Caco-2 (cell line): ENCODE measurements at regions not wholly inside any gene's neighbourhood (a gene's known extent, or its start where the extent isn't known, plus 50 kb on each side); places are given as distances from the start of the nearest gene placed in this dataset.

Experiments used
- BruUV-seq: library from RNA; stranded (reverse); fragments of 400-500 nt; replicated peaks from 2 replicates; lab custom pipeline; 2021; lab: Mats Ljungman, UMichigan
- CTCF ChIA-PET: fragments of 300-600 bp; sonication (Branson Sonifier 250); formaldehyde crosslinking; loops from one replicate; lab custom pipeline; 2022; ENCODE audit warnings: antibody characterized with exemption; lab: Charles Lee
- POLR2A ChIA-PET: fragments of 300-600 bp; sonication (Branson Sonifier 250); formaldehyde crosslinking; loops from one replicate; lab custom pipeline; 2022; ENCODE audit warnings: antibody characterized with exemption; lab: Charles Lee
- DNase-seq, 2 experiments: peaks; one replicate each; pipeline versions ENCODE4 v3.0.0 to v3.0.0-alpha.2; 2020 to 2022
- H3K27me3 ChIP-seq: replicated peaks from 2 replicates; pipeline ENCODE4 v1.6.0; 2011; ENCODE audit warnings: low read length; ENCODE audit not compliant: control insufficient read depth, insufficient read depth
- H3K36me3 ChIP-seq: 2 replicates; pipeline ENCODE4 v1.5.1; 2011; ENCODE audit warnings: low read length; ENCODE audit not compliant: control insufficient read depth, insufficient read depth
- H3K4me1 ChIP-seq: fragments of 250-450 bp; sonication (Bioruptor Pico); 2 replicates; pipeline ENCODE4 v1.5.1; 2020; ENCODE audit warnings: mild to moderate bottlenecking
- H3K4me3 ChIP-seq: 2 replicates; pipeline ENCODE4 v1.5.1; 2011; ENCODE audit warnings: low read depth, mild to moderate bottlenecking, control low read depth, low read length
- H3K9me3 ChIP-seq: fragments of 250-450 bp; sonication (Bioruptor Pico); 2 replicates; pipeline ENCODE4 v1.5.1; 2020; ENCODE audit warnings: mild to moderate bottlenecking, moderate library complexity
- H3K27ac Mint-ChIP-seq: one replicate; pipeline ENCODE4 v1.8.0; 2022; ENCODE audit warnings: mixed read lengths; ENCODE audit not compliant: unreplicated experiment
- H3K27me3 Mint-ChIP-seq: one replicate; pipeline ENCODE4 v1.8.0; 2022; ENCODE audit warnings: mixed read lengths; ENCODE audit not compliant: insufficient read depth, unreplicated experiment
- H3K36me3 Mint-ChIP-seq: one replicate; pipeline ENCODE4 v1.8.0; 2022; ENCODE audit warnings: mild to moderate bottlenecking, mixed read lengths; ENCODE audit not compliant: insufficient read depth, unreplicated experiment
- H3K4me1 Mint-ChIP-seq: one replicate; pipeline ENCODE4 v1.8.0; 2022; ENCODE audit warnings: low read depth, mixed read lengths; ENCODE audit not compliant: unreplicated experiment
- H3K4me3 Mint-ChIP-seq: one replicate; pipeline ENCODE4 v1.8.0; 2022; ENCODE audit warnings: mild to moderate bottlenecking, moderate library complexity, mixed read lengths; ENCODE audit not compliant: unreplicated experiment
- H3K9me3 Mint-ChIP-seq: one replicate; pipeline ENCODE4 v1.8.0; 2022; ENCODE audit warnings: mixed read lengths; ENCODE audit not compliant: unreplicated experiment
- intact Hi-C: fragments of 100-400 bp; cut with micrococcal nuclease; formaldehyde crosslinking; loops from one replicate; pipeline ENCODE4 v1.10.0; 2022; ENCODE audit not compliant: unreplicated experiment
- TF ChIP-seq, protein P1 (sequence below), 2 experiments: fragments of 200-600 bp in 1 of 2; IDR thresholded peaks; 1 replicate in 1 of 2; 2 replicates in 1 of 2; pipeline versions ENCODE4 v1.5.1 to v1.8.0; 2011 to 2022; ENCODE audit warnings: antibody characterized with exemption in 1 of 2, control low read depth in 1 of 2, inconsistent platforms in 1 of 2, low read depth in 1 of 2, low read length in 1 of 2, mild to moderate bottlenecking in 1 of 2, moderate library complexity in 1 of 2; ENCODE audit not compliant: insufficient read depth in 1 of 2, severe bottlenecking in 1 of 2, unreplicated experiment in 1 of 2

DNA sequence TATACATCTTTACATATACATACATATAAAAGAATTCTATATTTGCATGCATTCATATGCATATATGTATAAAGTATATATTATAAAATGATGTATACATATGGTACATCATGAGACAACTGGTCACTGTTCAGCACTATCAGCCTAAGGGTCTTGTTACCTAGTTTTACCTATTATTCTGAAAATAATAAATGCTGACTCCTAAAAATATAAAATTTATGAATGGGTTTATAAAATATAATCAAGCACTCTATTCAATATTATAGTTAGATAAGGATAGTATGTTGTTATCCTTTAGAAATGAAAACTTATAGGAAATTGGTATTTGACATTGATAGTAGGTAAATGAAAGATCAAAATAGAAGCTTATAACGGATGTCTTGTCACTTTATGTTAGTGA is 324.2 kb downstream of the GBA3 start:
- TF ChIP-seq, protein P1, sequence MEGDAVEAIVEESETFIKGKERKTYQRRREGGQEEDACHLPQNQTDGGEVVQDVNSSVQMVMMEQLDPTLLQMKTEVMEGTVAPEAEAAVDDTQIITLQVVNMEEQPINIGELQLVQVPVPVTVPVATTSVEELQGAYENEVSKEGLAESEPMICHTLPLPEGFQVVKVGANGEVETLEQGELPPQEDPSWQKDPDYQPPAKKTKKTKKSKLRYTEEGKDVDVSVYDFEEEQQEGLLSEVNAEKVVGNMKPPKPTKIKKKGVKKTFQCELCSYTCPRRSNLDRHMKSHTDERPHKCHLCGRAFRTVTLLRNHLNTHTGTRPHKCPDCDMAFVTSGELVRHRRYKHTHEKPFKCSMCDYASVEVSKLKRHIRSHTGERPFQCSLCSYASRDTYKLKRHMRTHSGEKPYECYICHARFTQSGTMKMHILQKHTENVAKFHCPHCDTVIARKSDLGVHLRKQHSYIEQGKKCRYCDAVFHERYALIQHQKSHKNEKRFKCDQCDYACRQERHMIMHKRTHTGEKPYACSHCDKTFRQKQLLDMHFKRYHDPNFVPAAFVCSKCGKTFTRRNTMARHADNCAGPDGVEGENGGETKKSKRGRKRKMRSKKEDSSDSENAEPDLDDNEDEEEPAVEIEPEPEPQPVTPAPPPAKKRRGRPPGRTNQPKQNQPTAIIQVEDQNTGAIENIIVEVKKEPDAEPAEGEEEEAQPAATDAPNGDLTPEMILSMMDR (IDR thresholded peaks at IDR 0.05; ENCODE audit: insufficient read depth in 1 of 2, low read depth in 1 of 2, low read length in 1 of 2, severe bottlenecking in 1 of 2, unreplicated experiment in 1 of 2), result no peak
- Mint-ChIP-seq H3K4me1 (peaks cover under 1% of the 10 kb centered on the region), H3K27me3 (no peaks in the 10 kb centered on the region), H3K27ac (no peak overlapping the region), H3K9me3 (no peaks in the 10 kb centered on the region), H3K36me3 (no peaks in the 10 kb centered on the region), H3K4me3 (no peak overlapping the region)
- Histone ChIP-seq H3K4me3 (no peak overlapping the region), H3K27me3 (no peaks in the 10 kb centered on the region), H3K9me3 (no peaks in the 10 kb centered on the region), H3K4me1 (peaks cover 6% of the 10 kb centered on the region; the same call in 1 of the 2 replicates), H3K36me3 (no peaks in the 10 kb centered on the region)
- intact Hi-C loops, result no loop called here
- BruUV-seq, result no TSS peak
- POLR2A ChIA-PET, result no interaction called here
- CTCF ChIA-PET, result no interaction called here
- no peak for DNase-seq

DNA sequence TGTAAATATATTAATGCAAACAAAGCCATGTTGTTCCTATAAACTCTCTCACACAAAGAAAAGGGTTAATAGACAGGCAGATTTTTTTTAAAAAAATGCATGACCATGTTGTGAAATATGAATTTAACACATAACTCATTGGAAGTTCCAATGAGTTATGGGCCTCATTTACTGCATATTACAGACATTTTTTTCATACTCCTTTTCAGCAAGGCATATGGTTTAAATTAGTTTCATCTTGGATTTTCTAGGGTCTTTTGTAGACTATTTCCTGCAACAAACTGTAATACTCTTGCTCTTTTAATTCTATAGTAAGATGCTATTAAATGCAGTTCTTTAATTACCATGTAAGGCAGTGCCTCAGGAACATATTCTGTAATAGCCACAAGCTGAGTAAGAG is 323.1 kb downstream of the GBA3 start:
- Mint-ChIP-seq H3K4me3 (no peak overlapping the region), H3K27me3 (no peaks in the 10 kb centered on the region), H3K27ac (no peak overlapping the region), H3K4me1 (no peaks in the 10 kb centered on the region), H3K36me3 (no peaks in the 10 kb centered on the region), H3K9me3 (no peaks in the 10 kb centered on the region)
- no peaks in the 10 kb centered on the region for H3K9me3 ChIP-seq
- no peaks in the 10 kb centered on the region for H3K36me3 ChIP-seq
- no peak for DNase-seq
- no peak overlapping the region for H3K4me3 ChIP-seq
- ChIA-PET CTCF (no interaction called here), POLR2A (no interaction called here)
- BruUV-seq, result no TSS peak
- intact Hi-C loops, result no loop called here
- TF ChIP-seq, protein P1 (IDR thresholded peaks at IDR 0.05; ENCODE audit: insufficient read depth in 1 of 2, low read depth in 1 of 2, low read length in 1 of 2, severe bottlenecking in 1 of 2, unreplicated experiment in 1 of 2), result no peak
- no peaks in the 10 kb centered on the region for H3K4me1 ChIP-seq
- no peaks in the 10 kb centered on the region for H3K27me3 ChIP-seq

DNA sequence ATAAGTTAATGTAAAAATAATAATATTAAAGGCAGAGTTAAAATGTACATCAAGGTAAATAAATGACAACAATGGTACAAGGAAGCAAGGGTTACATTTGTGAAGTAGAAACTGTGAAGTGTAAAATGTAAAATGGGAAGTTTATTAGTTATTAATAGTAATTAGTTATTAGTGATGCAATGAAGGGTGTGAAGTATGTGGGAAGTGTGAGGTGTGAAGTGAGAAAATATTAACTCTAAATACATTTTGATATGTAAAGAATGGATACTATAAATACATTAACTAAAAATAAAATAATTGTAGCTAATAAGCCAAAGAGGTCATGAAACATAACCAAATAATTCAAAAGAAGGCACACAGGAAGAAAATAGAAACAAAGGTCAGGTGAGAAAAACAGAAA is 316.4 kb downstream of the GBA3 start:
- CTCF ChIA-PET, result no interaction called here
- Mint-ChIP-seq H3K36me3 (no peaks in the 10 kb centered on the region), H3K4me3 (no peak overlapping the region), H3K27me3 (no peaks in the 10 kb centered on the region), H3K27ac (no peak overlapping the region), H3K9me3 (no peaks in the 10 kb centered on the region), H3K4me1 (no peaks in the 10 kb centered on the region)
- Histone ChIP-seq H3K9me3 (no peaks in the 10 kb centered on the region), H3K27me3 (no peaks in the 10 kb centered on the region), H3K4me3 (no peak overlapping the region), H3K36me3 (no peaks in the 10 kb centered on the region), H3K4me1 (no peaks in the 10 kb centered on the region)
- intact Hi-C loops, result no loop called here
- POLR2A ChIA-PET, result no interaction called here
- TF ChIP-seq, protein P1 (IDR thresholded peaks at IDR 0.05; ENCODE audit: insufficient read depth in 1 of 2, low read depth in 1 of 2, low read length in 1 of 2, severe bottlenecking in 1 of 2, unreplicated experiment in 1 of 2), result no peak
- BruUV-seq, result no TSS peak
- DNase-seq, result no peak
